H4 (cell line): ENCODE measurements at regions not wholly inside any gene's neighbourhood (a gene's known extent, or its start where the extent isn't known, plus 50 kb on each side); places are given as distances from the start of the nearest gene placed in this dataset.
"Not testable (repeated sequence)": the region's sequence is repeated elsewhere in the genome, so short reads cannot be mapped to it uniquely, and the experiment has no call there.

Experiments used
- DNase-seq: peaks from one replicate; pipeline ENCODE4 v3.0.0-alpha.2; 2015; ENCODE audit warnings: low spot score

DNA sequence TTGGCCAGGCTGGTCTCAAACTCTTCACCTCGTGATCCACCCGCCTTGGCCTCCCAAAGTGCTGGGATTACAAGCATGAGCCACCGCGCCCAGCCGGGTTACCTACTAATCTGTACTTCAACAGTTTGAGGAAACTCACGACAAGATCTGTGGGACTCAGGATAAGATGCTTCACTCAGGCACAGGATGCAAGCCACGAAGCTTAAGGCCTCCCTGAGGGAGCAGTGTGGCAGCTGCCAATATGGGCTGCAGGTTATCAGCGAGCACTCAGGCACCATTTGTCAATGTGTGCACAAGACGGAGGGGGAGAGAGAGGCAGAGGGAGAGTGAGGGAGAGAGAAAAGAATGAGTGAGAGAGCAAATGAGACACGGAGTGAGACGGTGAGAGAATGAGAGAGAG, 173.6 kb upstream of the RAB6C start:
- DNase-seq = no peak

DNA sequence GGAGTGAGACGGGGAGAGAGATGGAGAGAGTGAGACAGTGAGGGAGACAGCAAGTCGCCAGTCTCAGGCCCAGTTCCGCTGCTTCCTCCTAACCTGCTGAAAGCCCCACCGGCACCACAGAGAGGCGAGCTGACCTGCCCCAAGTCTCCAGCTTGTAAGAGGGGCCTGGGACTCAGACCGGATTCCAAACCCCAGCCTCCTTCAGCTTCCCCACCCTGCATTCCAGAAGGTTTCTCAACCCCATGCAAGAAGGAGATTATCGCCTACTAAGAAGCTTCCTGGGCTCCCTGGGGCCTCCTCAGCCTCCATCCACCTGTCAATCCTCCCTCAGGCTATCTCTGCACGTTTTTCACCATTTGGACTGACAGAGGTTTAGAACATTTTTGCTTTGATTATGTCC, 173.1 kb upstream of the RAB6C start:
- DNase-seq = no peak

DNA sequence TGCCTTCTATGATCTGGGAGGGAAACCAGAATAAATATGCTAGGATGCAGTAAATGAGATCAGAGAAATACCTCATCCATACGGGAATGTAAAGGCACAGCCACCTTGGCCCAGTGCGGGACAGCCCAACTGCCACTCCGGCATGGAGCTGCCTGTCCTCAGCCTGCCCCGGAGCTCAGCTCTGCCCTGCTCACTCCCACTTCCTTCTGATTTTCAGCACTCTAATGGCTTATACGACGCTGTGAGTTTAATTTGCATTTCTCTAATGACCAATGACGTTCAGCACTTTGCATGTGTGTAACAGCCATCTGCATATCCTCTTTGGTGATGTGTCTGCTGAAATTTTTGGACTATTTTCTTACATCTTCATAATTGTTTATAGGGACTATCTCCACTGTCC, 172.5 kb upstream of the RAB6C start:
- DNase-seq = no peak

DNA sequence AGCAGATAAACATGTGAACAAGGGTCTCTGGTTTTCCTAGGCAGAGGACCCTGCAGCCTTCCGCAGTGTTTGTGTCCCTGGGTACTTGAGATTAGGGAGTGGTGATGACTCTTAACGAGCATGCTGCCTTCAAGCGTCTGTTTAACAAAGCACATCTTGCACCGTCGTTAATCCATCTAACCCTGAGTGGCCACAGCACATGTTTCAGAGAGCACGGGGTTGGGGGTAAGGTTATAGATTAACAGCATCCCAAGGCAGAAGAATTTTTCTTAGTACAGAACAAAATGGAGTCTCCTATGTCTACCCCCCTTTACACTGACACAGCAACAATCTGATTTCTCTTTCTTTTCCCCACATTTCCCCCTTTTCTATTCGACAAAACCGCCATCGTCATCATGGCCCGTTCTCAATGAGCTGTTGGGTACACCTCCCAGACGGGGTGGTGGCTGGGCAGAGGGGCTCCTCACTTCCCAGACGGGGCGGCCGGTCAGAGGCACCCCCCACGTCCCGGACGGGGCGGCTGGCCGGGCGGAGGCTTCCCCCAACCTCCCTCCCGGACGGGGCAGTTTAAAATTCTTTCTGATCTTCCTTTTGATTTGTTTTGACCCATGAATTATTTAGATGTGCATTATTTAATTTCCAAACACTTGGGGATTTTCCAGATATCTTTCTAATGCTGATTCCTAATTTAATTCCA, 171.7 kb upstream of the RAB6C start:
- not testable (repeated sequence) for DNase-seq

DNA sequence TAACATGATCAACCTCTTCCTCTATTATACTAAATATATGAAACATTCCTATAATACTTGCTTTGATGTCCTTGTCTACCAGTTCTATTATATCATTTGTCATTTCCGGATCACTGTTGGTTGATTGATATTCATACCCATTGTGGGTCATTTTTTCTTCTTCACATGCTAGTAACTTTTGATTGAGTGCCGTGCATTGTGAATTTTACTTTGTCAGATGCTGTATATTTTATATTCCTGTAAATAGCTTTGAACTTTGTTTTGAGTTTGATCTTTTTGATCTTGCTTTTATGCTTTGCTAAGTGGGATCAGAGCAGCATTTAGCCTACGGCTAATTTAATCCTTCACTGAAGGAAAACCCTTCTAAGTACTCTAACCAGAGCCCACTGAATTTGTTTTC, 168.9 kb upstream of the RAB6C start:
- no peak for DNase-seq

DNA sequence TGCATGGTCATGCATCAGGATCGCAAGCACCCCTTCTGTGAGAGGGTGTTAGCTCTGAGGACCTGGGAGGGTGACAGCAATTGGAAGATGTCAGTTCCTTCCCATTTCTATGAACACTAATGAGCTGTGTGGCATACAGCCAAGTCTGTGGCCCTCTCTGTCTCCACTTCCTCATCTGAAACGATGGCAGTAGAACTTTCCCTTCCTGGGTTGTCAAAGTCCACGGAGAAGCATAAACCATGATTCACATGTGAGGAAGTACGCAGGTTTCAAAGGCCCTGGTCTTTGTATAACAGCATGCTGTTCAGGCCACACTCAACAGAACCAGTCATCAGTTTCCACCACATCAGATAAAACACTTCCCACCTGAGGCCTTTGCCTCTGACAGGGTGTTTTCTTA, 167.4 kb upstream of the RAB6C start:
- no peak for DNase-seq

DNA sequence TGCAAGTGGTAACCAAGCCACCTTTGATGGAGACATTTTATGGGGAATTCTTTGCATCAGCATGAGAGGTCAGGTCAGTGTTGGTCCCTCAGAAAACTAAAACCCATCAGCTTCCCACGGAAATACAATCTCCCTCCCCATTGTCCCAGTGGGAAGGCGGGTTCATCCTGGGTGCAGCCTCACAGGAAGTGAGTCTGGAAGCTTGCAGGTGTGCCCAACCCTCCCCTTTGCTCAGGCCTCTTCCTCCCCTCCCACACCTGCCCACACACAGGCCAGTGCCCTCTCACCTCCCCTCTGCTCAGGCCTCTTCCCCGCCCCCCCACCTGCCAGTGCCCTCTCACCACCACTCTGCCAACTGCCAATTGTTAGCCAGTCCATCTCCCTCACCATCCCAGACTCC, 166.8 kb upstream of the RAB6C start:
- DNase-seq = no peak

DNA sequence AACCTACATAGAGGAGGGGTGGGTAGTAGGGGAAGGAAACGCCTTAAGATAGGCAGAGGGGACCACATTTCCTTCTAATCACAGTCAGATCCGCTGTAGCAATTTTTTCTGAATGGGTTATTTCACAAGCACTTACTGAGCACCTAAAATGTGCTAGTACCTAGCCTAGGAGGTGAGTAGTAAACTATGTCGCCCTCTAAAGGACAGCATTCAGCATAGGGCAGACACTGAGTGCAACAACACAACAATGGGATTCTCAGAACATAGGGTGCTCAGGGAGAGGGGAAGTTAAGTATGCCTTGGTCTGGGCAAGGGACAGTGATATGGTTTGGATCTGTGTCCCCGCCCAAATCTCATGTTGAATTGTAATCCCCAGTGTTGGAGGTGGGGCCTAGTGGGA, 166.1 kb upstream of the RAB6C start:
- DNase-seq = peak; percentile 15

DNA sequence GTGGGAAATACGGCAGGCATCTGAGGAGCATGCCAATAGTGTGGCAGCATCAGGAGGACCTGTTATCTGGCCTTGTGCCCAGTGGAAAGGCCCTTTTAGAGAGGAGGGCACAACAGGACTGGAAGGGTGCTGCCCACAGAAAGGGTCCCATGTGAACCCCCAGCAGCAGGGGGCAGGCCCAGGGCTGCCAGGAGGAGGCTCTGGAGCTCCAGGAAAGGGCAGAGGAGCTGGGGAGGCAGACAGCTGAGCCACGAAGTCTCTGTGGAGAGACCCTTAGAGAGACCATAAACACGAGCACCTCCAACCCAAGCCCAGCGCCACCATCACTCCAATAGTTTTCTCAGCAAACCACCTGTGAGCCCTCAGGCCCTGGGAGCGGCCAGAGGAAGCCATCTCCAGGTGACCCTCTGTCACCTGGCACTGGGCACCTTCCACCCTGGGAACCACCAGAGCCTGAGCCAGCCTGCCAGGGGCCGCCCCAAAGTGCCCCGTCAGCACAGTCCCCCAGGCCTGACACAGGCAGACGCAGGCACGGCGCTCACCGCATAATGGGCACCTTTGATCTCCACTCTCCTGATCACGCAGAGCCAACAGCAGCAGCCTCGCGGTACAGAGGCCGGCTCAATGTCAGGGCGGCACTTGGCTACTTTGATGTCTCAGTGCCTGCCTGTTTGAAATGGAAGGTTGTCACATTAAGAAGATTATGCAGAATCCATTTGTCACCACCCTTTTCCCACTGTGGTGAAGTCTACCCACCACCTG, 162.5 kb upstream of the RAB6C start:
- no peak for DNase-seq

DNA sequence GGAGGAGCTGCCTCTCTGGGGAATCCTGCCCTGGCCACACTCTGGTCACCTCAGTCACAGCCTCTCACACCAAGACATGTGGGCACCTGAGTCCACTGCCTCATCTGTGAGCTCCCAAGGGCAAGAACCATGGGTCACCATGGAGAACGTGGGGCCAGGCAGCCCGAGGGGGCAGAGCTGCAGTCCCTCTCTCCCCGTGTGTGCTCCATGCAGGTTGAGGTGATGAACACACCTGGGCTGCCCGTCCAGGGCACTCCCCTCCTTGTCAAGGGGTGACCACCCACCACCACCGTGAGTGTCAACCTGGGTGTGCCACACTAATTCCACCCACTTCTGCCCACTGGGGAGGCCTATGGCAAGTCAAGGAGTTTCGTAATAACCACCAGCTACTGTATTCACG, 159.6 kb upstream of the RAB6C start:
- DNase-seq = no peak

DNA sequence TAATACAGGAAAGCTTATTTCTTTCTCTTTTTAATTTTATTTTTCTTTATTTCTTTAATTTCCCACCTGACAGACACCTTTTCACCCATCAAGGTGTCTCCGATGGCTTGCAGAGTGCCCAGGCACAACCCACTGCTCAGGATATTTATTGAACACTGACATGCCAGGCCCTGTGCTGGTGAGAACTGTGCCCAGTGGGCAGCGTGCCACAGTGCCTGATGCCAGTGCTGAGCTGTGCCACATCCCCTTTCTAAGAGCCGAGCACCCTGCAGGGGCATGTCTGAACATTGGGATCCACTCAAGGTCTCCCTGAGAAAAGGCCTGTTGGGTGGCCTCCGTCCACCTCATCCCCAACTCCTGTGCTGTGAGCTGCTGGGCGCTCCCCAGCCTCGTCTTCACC, 158.6 kb upstream of the RAB6C start:
- DNase-seq = no peak

DNA sequence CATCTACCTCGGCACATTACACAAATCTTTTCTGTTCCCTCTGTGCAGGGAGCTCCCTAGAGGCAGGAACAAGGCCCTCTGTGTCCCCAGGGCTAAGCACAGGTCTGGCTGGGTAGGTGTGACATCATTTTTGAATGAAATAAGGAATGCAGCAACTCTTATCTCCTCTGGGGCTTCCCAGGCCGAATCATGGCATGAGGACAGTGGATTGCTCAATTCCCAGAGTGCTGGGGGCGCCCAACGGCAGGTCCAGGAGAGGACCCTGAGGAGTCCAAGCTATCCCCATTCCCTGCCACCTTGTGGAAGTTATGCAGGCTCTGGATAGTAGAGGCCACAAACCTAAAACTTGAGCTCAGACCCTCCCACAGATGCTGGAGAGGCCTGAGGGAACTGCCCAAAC, 158.0 kb upstream of the RAB6C start:
- DNase-seq = no peak

DNA sequence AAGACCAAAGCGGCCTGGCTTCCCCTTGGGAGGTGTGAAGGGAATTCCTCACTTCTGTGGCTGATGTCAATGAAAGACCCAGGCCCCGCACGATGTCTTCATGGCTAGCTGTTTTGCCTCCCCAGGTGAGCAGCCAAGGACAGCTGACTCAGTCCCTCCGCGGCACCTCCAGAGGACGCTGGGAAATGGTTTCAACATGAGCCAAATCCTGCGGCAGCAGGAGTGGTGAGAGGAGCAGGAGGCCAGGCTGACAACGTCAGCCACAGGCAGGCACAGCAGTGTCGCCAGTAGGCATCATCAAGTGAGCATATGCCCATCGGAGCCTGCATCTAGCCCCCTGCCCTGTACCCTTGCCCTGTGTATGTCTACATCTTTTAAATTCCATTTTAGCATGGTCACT, 156.4 kb upstream of the RAB6C start:
- DNase-seq = no peak

DNA sequence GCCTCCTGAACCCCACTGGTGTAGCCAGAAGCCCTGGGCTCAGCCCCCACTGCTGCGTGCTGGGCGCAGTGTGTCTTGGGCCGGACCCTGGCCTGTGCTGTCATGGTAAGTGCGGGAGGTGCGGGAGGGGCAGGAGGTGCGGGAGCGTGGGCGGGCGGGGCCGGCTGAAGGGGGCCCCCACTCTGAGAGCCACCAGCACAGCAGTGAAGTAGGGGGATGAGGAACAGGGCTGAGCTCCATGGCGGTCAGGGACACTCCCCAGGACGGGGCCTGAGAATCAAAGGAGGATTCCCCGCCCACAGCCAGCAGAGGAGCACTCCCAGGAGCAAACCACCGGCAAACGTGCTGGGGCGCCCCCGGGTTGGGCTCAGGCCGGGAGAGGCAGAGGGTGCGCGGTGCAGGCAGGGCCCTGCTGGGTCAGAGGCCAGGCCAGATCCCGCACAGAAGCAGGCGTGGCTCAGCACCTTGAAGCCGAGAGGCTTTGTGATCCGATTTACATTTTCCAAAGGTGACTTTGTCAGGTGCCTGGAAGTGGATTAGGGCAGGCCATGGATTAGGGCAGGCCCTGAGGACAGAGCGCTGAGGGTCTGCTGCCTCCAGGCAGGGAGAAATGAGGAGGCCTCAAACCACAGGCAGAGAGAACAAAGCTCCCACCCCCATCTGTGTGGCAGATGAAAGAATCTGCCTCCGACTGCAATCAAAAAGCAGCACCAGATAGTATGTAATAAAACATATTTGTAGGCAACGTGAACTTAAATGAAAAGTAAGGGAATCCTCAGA, 152.0 kb upstream of the RAB6C start:
- DNase-seq = no peak

DNA sequence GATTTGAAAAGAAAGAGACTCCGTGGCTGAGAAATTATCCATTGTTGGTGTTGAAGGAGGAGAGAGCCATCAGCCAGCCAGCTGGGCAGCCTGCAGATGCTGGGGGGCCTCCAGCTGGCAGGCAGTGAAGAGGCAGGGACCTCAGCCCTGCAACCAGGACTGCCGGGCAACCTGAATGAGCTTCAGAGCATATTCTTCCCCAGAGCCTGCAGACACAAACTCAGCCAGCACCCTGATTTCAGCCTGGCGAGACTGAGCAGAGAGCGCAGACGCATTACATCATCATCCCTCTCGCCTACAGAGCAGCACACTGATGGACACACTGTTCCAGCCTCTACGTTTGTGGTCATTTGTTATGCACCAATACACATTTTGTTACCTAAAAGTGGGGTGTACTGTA, 150.7 kb upstream of the RAB6C start:
- no peak for DNase-seq

DNA sequence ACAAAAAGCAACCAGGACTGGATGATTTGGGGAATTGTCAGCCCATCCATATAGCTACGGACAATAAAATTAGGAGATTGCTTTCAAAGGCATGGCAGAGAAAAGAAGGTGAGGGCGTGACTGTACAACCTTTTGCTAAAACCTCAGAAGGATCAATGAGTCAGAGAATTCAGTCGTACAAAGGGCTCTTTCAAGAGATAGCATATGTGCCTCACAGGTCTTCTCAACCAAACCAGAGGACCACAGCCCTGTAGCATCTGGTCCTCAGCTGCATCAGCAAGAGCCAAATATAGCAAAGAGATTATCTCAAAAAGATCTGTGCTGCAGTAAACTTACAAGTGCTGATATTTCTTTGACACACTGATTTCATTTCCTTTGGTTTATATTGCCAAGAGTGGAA, 149.9 kb upstream of the RAB6C start:
- DNase-seq = no peak

DNA sequence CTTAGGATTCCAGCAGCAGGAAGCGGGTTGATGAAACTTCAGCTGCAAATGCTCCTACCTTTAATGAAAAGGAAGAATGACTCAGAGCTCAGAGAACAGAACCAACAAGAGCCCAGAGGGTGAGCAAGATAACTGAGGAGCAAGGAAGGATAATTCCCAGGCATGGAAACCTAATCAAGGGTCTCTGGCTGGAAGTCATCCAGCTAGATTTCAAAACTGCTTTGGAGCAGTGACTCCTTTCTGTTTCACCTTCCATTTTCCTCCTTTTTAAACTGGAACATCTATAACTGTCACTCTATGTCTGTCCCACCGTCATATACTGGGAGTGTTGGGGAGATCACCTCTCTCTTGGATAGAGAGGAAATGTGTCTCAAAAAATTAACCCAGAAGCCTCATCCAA, 148.4 kb upstream of the RAB6C start:
- no peak for DNase-seq

DNA sequence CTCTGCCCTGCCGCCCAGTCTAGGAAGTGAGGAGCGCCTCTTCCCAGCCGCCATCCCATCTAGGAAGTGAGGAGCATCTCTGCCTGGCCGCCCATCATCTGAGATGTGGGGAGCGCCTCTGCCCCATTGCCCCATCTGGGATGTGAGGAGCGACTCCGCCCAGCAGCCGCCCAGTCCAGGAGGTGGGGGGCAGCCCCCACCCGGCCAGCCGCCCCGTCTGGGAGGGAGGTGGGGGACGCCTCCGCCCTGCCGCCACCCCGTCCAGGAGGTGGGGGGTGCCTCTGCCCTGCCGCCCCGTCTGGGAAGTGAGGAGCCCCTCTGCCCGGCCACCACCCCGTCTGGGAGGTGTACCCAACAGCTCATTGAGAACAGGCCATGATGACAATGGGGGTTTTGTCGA, 146.0 kb upstream of the RAB6C start:
- not testable (repeated sequence) for DNase-seq

DNA sequence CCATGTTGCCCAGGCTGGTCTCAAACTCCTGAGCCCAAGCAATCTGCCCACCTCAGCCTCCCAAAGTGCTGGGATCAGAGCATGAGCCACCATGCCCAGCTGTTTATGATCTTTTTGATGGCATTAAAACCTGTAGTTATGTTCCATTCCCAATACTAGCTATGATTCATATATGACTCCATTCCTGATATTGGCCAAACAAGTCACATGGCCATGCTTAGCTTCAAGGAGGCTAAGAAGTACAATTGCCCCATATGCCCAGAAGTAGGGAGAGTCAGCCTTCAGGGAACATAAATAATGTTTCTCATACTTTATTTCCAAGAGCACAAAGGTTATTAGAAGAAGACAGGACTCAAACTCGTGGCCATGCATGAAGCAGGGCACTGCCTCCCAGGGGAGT, 132.4 kb upstream of the RAB6C start:
- DNase-seq = no peak

DNA sequence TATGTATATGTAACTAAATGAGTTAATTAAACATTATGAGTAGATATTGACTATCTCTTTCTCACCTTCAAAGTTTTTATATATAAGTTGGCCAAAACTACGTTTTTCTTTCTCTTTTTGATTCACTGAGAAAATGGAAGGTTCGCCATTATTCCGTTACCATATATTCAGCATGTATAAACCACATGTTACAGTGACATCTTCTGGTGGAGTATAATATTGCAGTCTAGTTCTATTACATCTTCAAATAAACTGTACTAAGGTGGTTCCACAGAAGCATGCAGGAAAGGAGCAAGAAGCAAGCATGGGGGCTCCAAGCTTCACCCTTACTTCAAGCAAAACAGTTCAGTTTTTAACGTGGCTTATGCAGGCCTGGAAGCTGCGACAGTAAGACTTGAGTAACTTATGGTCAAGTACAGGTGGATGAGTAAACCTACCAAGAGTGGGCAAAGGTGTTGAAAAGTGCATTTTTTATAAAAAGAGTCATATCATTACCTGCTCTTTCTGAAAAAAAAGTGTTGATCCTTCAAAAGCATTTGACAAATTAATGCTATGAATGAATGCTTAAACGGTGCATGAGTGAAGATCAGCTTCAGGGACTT, 129.8 kb upstream of the RAB6C start:
- peak; percentile 74 for DNase-seq

DNA sequence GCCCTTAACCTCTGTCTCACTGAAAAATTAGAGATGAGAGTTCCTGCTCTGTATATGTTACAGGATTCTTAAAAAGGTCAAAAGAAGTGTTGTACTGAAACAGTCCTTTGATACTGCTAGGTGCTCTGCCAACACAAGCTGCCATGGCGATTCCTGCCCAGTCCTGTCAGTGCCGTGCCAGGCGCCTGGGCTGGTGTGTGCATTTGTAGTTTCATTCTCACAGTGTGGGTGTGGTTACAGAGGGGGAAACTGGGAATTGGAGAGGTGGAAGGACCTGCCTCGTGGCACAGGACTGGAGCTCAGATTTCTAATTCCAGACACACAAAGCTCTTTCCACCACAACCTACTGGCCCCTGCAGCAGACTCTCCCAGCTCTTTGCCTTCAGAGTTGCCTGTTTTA, 122.3 kb upstream of the RAB6C start:
- DNase-seq = no peak

DNA sequence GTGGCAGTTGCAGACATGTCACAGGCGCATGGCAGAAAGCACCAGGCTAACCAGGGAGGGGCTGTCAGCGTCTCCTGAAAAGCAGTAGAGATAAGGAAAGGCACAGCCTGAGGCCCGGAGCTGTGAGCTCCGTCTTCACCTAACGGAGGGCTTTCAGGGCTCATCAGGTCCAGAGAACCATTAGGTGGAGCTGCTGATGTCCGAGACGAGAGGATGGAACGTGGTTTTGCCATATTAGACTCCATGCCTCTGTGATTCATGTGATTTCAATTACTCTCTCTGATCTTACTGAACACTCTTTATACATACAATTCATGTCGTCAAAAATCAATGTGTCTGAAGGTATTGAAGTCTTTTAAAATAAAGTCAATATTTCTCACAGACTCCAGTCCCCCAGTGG, 120.3 kb upstream of the RAB6C start:
- no peak for DNase-seq

DNA sequence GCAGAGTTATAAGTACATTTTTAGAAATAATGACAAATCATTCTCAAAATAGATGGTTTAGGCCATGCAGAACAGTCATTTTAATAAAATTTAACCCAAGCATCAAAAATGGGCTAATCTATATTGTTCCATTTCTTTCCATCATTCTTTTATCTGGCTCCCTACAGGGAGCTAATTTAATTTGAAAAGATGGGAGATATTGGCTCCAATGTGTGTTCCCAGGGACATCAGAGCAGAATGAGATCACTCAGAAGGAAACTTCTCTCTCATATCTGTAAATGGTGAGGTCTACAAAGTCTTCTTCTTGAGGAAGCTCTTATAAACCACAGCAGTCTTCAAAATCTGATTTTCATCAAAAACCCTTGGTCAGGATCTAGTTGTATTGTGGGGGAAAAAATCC, 119.4 kb upstream of the RAB6C start:
- DNase-seq = no peak
